DND-41 (cell line): ENCODE measurements at regions not wholly inside any gene's neighbourhood (a gene's known extent, or its start where the extent isn't known, plus 50 kb on each side); places are given as distances from the start of the nearest gene placed in this dataset.

Source experiments
- CTCF ChIP-seq: IDR thresholded peaks from 2 replicates; pipeline ENCODE4 v1.5.1; 2012; ENCODE audit warnings: borderline replicate concordance, low read length, moderate library complexity, mild to moderate bottlenecking; ENCODE audit not compliant: poor library complexity, severe bottlenecking; ENCODE audit errors: extremely low read depth
- EZH2 ChIP-seq: IDR thresholded peaks from 3 replicates; pipeline ENCODE4 v1.6.1; 2012; ENCODE audit warnings: borderline replicate concordance, low read depth, mild to moderate bottlenecking, moderate library complexity, low read length, inconsistent platforms; ENCODE audit not compliant: severe bottlenecking

- TF ChIP-seq CTCF (no peak), EZH2 (no peak)
Observed at GRCh38 chr12:24359418-24359817, 409.9 kb upstream of the SOX5 start.
